ENCODE measurements at regions not wholly inside any gene's neighbourhood (a gene's known extent, or its start where the extent isn't known, plus 50 kb on each side); places are given as distances from the start of the nearest gene placed in this dataset.

GRCh38 chr3:117310536-117310935, 601.0 kb downstream of the TUSC7 start:
- no peak for DNase-seq
- H4K12ac ChIP-seq (ENCODE audit: low read depth, low read length) = no peak overlapping the region
- H3K4ac ChIP-seq (ENCODE audit: low read depth, low read length) = no peak overlapping the region
- H3K23ac ChIP-seq (ENCODE audit: low read length) = no peak overlapping the region
- no peak overlapping the region for H4K8ac ChIP-seq (ENCODE audit: low read depth, low read length)
- H3K9ac ChIP-seq (ENCODE audit: low read length) = no peak overlapping the region
- H3K79me2 ChIP-seq (ENCODE audit: control insufficient read depth, insufficient read depth, low read length, poor library complexity) = no peaks in the 10 kb centered on the region
- H3K4me1 ChIP-seq (ENCODE audit: control insufficient read depth in 1 of 2, insufficient read depth in 2 of 2, low read length in 2 of 2) = no peaks in the 10 kb centered on the region
- no CpG with 5 or more reads among the region's 1 CpG for WGBS (ENCODE audit: extremely low coverage, insufficient coverage, insufficient read length)
- no peak overlapping the region for H3K14ac ChIP-seq (ENCODE audit: low read length)
- H4K91ac ChIP-seq (ENCODE audit: low read depth, low read length) = no peak overlapping the region
- no peak overlapping the region for H3K27ac ChIP-seq (ENCODE audit: low read depth, low read length)
- H3K9me3 ChIP-seq (ENCODE audit: insufficient read depth, low read depth, low read length) = no peaks in the 10 kb centered on the region
- no peak overlapping the region for H3K4me2 ChIP-seq (ENCODE audit: low read length)
- no peak overlapping the region for H3K18ac ChIP-seq (ENCODE audit: low read length)
- H2BK12ac ChIP-seq (ENCODE audit: low read length) = no peak overlapping the region
- H2AFZ ChIP-seq (ENCODE audit: insufficient read depth, low read length, poor library complexity) = no peak overlapping the region
- H3K79me1 ChIP-seq (ENCODE audit: low read length) = no peaks in the 10 kb centered on the region
- no peak overlapping the region for H2BK5ac ChIP-seq (ENCODE audit: low read depth, low read length, poor library complexity)
- H3K4me3 ChIP-seq (ENCODE audit: low read depth, low read length) = no peak overlapping the region
- H2BK120ac ChIP-seq (ENCODE audit: insufficient read depth, low read length, poor library complexity) = no peak overlapping the region
- no peaks in the 10 kb centered on the region for H3K36me3 ChIP-seq (ENCODE audit: control insufficient read depth in 1 of 2, insufficient read depth in 2 of 2, low read length in 2 of 2)
- H3K27me3 ChIP-seq (ENCODE audit: insufficient read depth, low read length) = no peaks in the 10 kb centered on the region
- no peak overlapping the region for H2AK5ac ChIP-seq (ENCODE audit: low read length)

- H2AK5ac ChIP-seq (ENCODE audit: low read length) = no peak overlapping the region
- H3K9ac ChIP-seq (ENCODE audit: low read length) = no peak overlapping the region
- H3K23ac ChIP-seq (ENCODE audit: low read length) = no peak overlapping the region
- no peak overlapping the region for H3K27ac ChIP-seq (ENCODE audit: low read depth, low read length)
- WGBS (ENCODE audit: extremely low coverage, insufficient coverage, insufficient read length) = no CpG with 5 or more reads among the region's 2 CpGs
- H3K4ac ChIP-seq (ENCODE audit: low read depth, low read length) = no peak overlapping the region
- H4K12ac ChIP-seq (ENCODE audit: low read depth, low read length) = no peak overlapping the region
- no peaks in the 10 kb centered on the region for H3K9me3 ChIP-seq (ENCODE audit: insufficient read depth, low read depth, low read length)
- no peak overlapping the region for H2BK120ac ChIP-seq (ENCODE audit: insufficient read depth, low read length, poor library complexity)
- no peaks in the 10 kb centered on the region for H3K27me3 ChIP-seq (ENCODE audit: insufficient read depth, low read length)
- H3K4me1 ChIP-seq (ENCODE audit: control insufficient read depth in 1 of 2, insufficient read depth in 2 of 2, low read length in 2 of 2) = no peaks in the 10 kb centered on the region
- no peak overlapping the region for H3K4me3 ChIP-seq (ENCODE audit: low read depth, low read length)
- no peak for DNase-seq
- no peak overlapping the region for H3K4me2 ChIP-seq (ENCODE audit: low read length)
- no peak overlapping the region for H4K91ac ChIP-seq (ENCODE audit: low read depth, low read length)
- no peaks in the 10 kb centered on the region for H3K79me1 ChIP-seq (ENCODE audit: low read length)
- no peak overlapping the region for H3K18ac ChIP-seq (ENCODE audit: low read length)
- no peaks in the 10 kb centered on the region for H3K79me2 ChIP-seq (ENCODE audit: control insufficient read depth, insufficient read depth, low read length, poor library complexity)
- no peak overlapping the region for H3K14ac ChIP-seq (ENCODE audit: low read length)
- H2BK5ac ChIP-seq (ENCODE audit: low read depth, low read length, poor library complexity) = no peak overlapping the region
- H2BK12ac ChIP-seq (ENCODE audit: low read length) = no peak overlapping the region
- no peaks in the 10 kb centered on the region for H3K36me3 ChIP-seq (ENCODE audit: control insufficient read depth in 1 of 2, insufficient read depth in 2 of 2, low read length in 2 of 2)
- no peak overlapping the region for H2AFZ ChIP-seq (ENCODE audit: insufficient read depth, low read length, poor library complexity)
- no peak overlapping the region for H4K8ac ChIP-seq (ENCODE audit: low read depth, low read length)
Observed at GRCh38 chr3:117314441-117315150, 605.0 kb downstream of the TUSC7 start.

- WGBS (ENCODE audit: extremely low coverage, insufficient coverage, insufficient read length) = no CpG with 5 or more reads among the region's 1 CpG
- no peaks in the 10 kb centered on the region for H3K79me2 ChIP-seq (ENCODE audit: control insufficient read depth, insufficient read depth, low read length, poor library complexity)
- H3K14ac ChIP-seq (ENCODE audit: low read length) = no peak overlapping the region
- no peaks in the 10 kb centered on the region for H3K9me3 ChIP-seq (ENCODE audit: insufficient read depth, low read depth, low read length)
- H3K27me3 ChIP-seq (ENCODE audit: insufficient read depth, low read length) = no peaks in the 10 kb centered on the region
- no peaks in the 10 kb centered on the region for H3K79me1 ChIP-seq (ENCODE audit: low read length)
- H2AFZ ChIP-seq (ENCODE audit: insufficient read depth, low read length, poor library complexity) = no peak overlapping the region
- H3K9ac ChIP-seq (ENCODE audit: low read length) = no peak overlapping the region
- no peak overlapping the region for H3K4ac ChIP-seq (ENCODE audit: low read depth, low read length)
- peak in 1 of 2 donors; percentile 40 for DNase-seq
- H4K91ac ChIP-seq (ENCODE audit: low read depth, low read length) = no peak overlapping the region
- no peak overlapping the region for H3K4me2 ChIP-seq (ENCODE audit: low read length)
- no peak overlapping the region for H4K8ac ChIP-seq (ENCODE audit: low read depth, low read length)
- no peaks in the 10 kb centered on the region for H3K4me1 ChIP-seq (ENCODE audit: control insufficient read depth in 1 of 2, insufficient read depth in 2 of 2, low read length in 2 of 2)
- no peak overlapping the region for H2AK5ac ChIP-seq (ENCODE audit: low read length)
- H3K23ac ChIP-seq (ENCODE audit: low read length) = no peak overlapping the region
- no peaks in the 10 kb centered on the region for H3K36me3 ChIP-seq (ENCODE audit: control insufficient read depth in 1 of 2, insufficient read depth in 2 of 2, low read length in 2 of 2)
- H2BK120ac ChIP-seq (ENCODE audit: insufficient read depth, low read length, poor library complexity) = no peak overlapping the region
- no peak overlapping the region for H2BK12ac ChIP-seq (ENCODE audit: low read length)
- H2BK5ac ChIP-seq (ENCODE audit: low read depth, low read length, poor library complexity) = no peak overlapping the region
- no peak overlapping the region for H3K4me3 ChIP-seq (ENCODE audit: low read depth, low read length)
- H3K27ac ChIP-seq (ENCODE audit: low read depth, low read length) = no peak overlapping the region
- H4K12ac ChIP-seq (ENCODE audit: low read depth, low read length) = no peak overlapping the region
- no peak overlapping the region for H3K18ac ChIP-seq (ENCODE audit: low read length)
Observed at GRCh38 chr3:117322866-117323265, 613.3 kb downstream of the TUSC7 start.

GRCh38 chr3:117346901-117347300, 637.3 kb downstream of the TUSC7 start:
- no peak overlapping the region for H3K23ac ChIP-seq (ENCODE audit: low read length)
- H4K8ac ChIP-seq (ENCODE audit: low read depth, low read length) = no peak overlapping the region
- H2BK5ac ChIP-seq (ENCODE audit: low read depth, low read length, poor library complexity) = no peak overlapping the region
- H3K9me3 ChIP-seq (ENCODE audit: insufficient read depth, low read depth, low read length) = no peaks in the 10 kb centered on the region
- H2BK120ac ChIP-seq (ENCODE audit: insufficient read depth, low read length, poor library complexity) = no peak overlapping the region
- H3K9ac ChIP-seq (ENCODE audit: low read length) = no peak overlapping the region
- no peaks in the 10 kb centered on the region for H3K79me2 ChIP-seq (ENCODE audit: control insufficient read depth, insufficient read depth, low read length, poor library complexity)
- no peak overlapping the region for H2BK12ac ChIP-seq (ENCODE audit: low read length)
- no peak overlapping the region for H2AK5ac ChIP-seq (ENCODE audit: low read length)
- H3K4me2 ChIP-seq (ENCODE audit: low read length) = no peak overlapping the region
- no peaks in the 10 kb centered on the region for H3K79me1 ChIP-seq (ENCODE audit: low read length)
- no peak overlapping the region for H2AFZ ChIP-seq (ENCODE audit: insufficient read depth, low read length, poor library complexity)
- no peaks in the 10 kb centered on the region for H3K36me3 ChIP-seq (ENCODE audit: control insufficient read depth in 1 of 2, insufficient read depth in 2 of 2, low read length in 2 of 2)
- no CpG with 5 or more reads among the region's 3 CpGs for WGBS (ENCODE audit: extremely low coverage, insufficient coverage, insufficient read length)
- no peaks in the 10 kb centered on the region for H3K4me1 ChIP-seq (ENCODE audit: control insufficient read depth in 1 of 2, insufficient read depth in 2 of 2, low read length in 2 of 2)
- no peak overlapping the region for H3K4me3 ChIP-seq (ENCODE audit: low read depth, low read length)
- no peak overlapping the region for H3K18ac ChIP-seq (ENCODE audit: low read length)
- H4K12ac ChIP-seq (ENCODE audit: low read depth, low read length) = no peak overlapping the region
- H3K27me3 ChIP-seq (ENCODE audit: insufficient read depth, low read length) = no peaks in the 10 kb centered on the region
- no peak overlapping the region for H3K27ac ChIP-seq (ENCODE audit: low read depth, low read length)
- DNase-seq = no peak
- no peak overlapping the region for H3K4ac ChIP-seq (ENCODE audit: low read depth, low read length)
- H4K91ac ChIP-seq (ENCODE audit: low read depth, low read length) = no peak overlapping the region
- H3K14ac ChIP-seq (ENCODE audit: low read length) = no peak overlapping the region

Data from trophoblast cell (in vitro differentiated cells and primary cell).